Mesenchymal stem cell (in vitro differentiated cells and primary cell): ENCODE measurements at regions not wholly inside any gene's neighbourhood (a gene's known extent, or its start where the extent isn't known, plus 50 kb on each side); places are given as distances from the start of the nearest gene placed in this dataset.

ENCODE experiments used
- DNase-seq: peaks from one replicate; pipeline ENCODE4 v3.0.0-alpha.2; 2013
- H2AFZ ChIP-seq: one replicate; pipeline ENCODE4 v1.6.1; 2013; ENCODE audit warnings: low read depth, mild to moderate bottlenecking, control low read depth, inconsistent platforms, low read length, moderate library complexity
- H2AK5ac ChIP-seq: 2 replicates; pipeline ENCODE4 v1.6.1; 2013; ENCODE audit warnings: low read length, moderate library complexity, mild to moderate bottlenecking, inconsistent platforms; ENCODE audit not compliant: severe bottlenecking
- H2BK120ac ChIP-seq: one replicate; pipeline ENCODE4 v1.6.1; 2013; ENCODE audit warnings: low read depth, mild to moderate bottlenecking, inconsistent platforms, low read length, moderate library complexity
- H2BK12ac ChIP-seq, 2 experiments: one replicate each; pipeline ENCODE4 v1.6.1; 2013; ENCODE audit warnings: inconsistent platforms in 2 of 2, low read length in 2 of 2, mild to moderate bottlenecking in 2 of 2, moderate library complexity in 2 of 2, control low read depth in 1 of 2
- H2BK15ac ChIP-seq: one replicate; pipeline ENCODE4 v1.6.1; 2013; ENCODE audit warnings: mild to moderate bottlenecking, low read depth, inconsistent platforms; ENCODE audit not compliant: poor library complexity, severe bottlenecking
- H2BK5ac ChIP-seq: 2 replicates; pipeline ENCODE4 v1.6.1; 2013; ENCODE audit warnings: low read depth, mild to moderate bottlenecking, low read length, control low read depth, inconsistent platforms; ENCODE audit not compliant: poor library complexity, severe bottlenecking
- H3K14ac ChIP-seq, 2 experiments: one replicate each; pipeline ENCODE4 v1.6.1; 2013; ENCODE audit warnings: inconsistent platforms in 2 of 2, low read length in 2 of 2, control low read depth in 1 of 2, mild to moderate bottlenecking in 1 of 2, moderate library complexity in 1 of 2
- H3K18ac ChIP-seq, 2 experiments: one replicate each; pipeline ENCODE4 v1.6.1; 2013; ENCODE audit warnings: inconsistent platforms in 2 of 2, low read length in 2 of 2, control low read depth in 1 of 2, low read depth in 1 of 2, mild to moderate bottlenecking in 1 of 2
- H3K23ac ChIP-seq, 2 experiments: one replicate each; pipeline ENCODE4 v1.6.1; 2013; ENCODE audit warnings: inconsistent platforms in 2 of 2, low read length in 2 of 2, mild to moderate bottlenecking in 2 of 2, moderate library complexity in 2 of 2, control low read depth in 1 of 2
- H3K27ac ChIP-seq: 2 replicates; pipeline ENCODE4 v1.5.1; 2013; ENCODE audit warnings: mild to moderate bottlenecking, moderate library complexity, low read length, control low read depth, inconsistent platforms; ENCODE audit not compliant: poor library complexity, severe bottlenecking
- H3K27me3 ChIP-seq, 2 experiments: 2 replicates each; pipeline versions ENCODE4 v1.6.1 to v1.7.0; 2013; ENCODE audit warnings: low read length in 2 of 2, mild to moderate bottlenecking in 2 of 2, moderate library complexity in 2 of 2, control low read depth in 1 of 2, inconsistent platforms in 1 of 2; ENCODE audit not compliant: control insufficient read depth in 1 of 2, insufficient read depth in 1 of 2
- H3K36me3 ChIP-seq, 2 experiments: 2 replicates each; pipeline versions ENCODE4 v1.6.1 to v1.7.0; 2013; ENCODE audit warnings: low read length in 2 of 2, control low read depth in 1 of 2, inconsistent platforms in 1 of 2, low read depth in 1 of 2, mild to moderate bottlenecking in 1 of 2; ENCODE audit not compliant: insufficient read depth in 2 of 2, control insufficient read depth in 1 of 2
- H3K4ac ChIP-seq, 2 experiments: one replicate each; pipeline ENCODE4 v1.6.1; 2013; ENCODE audit warnings: inconsistent platforms in 2 of 2, low read length in 2 of 2, mild to moderate bottlenecking in 2 of 2, moderate library complexity in 2 of 2, control low read depth in 1 of 2, low read depth in 1 of 2
- H3K4me1 ChIP-seq: 2 replicates; pipeline ENCODE4 v1.6.1; 2013; ENCODE audit warnings: low read depth, low read length, control low read depth; ENCODE audit not compliant: control insufficient read depth, insufficient read depth
- H3K4me2 ChIP-seq: 2 replicates; pipeline ENCODE4 v1.6.1; 2013; ENCODE audit warnings: low read length, mild to moderate bottlenecking, inconsistent platforms; ENCODE audit not compliant: poor library complexity, severe bottlenecking
- H3K4me3 ChIP-seq, 2 experiments: 2 replicates each; pipeline versions ENCODE4 v1.5.1 to v1.7.0; 2013; ENCODE audit warnings: low read length in 2 of 2, mild to moderate bottlenecking in 2 of 2, control low read depth in 1 of 2, low read depth in 1 of 2; ENCODE audit not compliant: insufficient read depth in 1 of 2
- H3K79me1 ChIP-seq: replicated peaks from 2 replicates; pipeline ENCODE4 v1.6.1; 2013; ENCODE audit warnings: mild to moderate bottlenecking, control low read depth, low read length, inconsistent platforms; ENCODE audit not compliant: poor library complexity, severe bottlenecking
- H3K9ac ChIP-seq: 2 replicates; pipeline ENCODE4 v1.7.0; 2013; ENCODE audit warnings: mild to moderate bottlenecking, low read length, moderate library complexity
- H3K9me3 ChIP-seq: 2 replicates; pipeline ENCODE4 v1.7.0; 2013; ENCODE audit warnings: mild to moderate bottlenecking, low read length; ENCODE audit not compliant: control insufficient read depth
- H4K8ac ChIP-seq: one replicate; pipeline ENCODE4 v1.6.1; 2013; ENCODE audit warnings: inconsistent platforms, mild to moderate bottlenecking, low read length, moderate library complexity
- H4K91ac ChIP-seq: one replicate; pipeline ENCODE4 v1.6.1; 2013; ENCODE audit warnings: mild to moderate bottlenecking, low read length, inconsistent platforms
- WGBS: methylation state at CpG from one replicate; pipeline ENCODE4 v1.1.7; 2013; ENCODE audit warnings: mixed read lengths; 5-methylcytosine and 5-hydroxymethylcytosine counted together

DNA sequence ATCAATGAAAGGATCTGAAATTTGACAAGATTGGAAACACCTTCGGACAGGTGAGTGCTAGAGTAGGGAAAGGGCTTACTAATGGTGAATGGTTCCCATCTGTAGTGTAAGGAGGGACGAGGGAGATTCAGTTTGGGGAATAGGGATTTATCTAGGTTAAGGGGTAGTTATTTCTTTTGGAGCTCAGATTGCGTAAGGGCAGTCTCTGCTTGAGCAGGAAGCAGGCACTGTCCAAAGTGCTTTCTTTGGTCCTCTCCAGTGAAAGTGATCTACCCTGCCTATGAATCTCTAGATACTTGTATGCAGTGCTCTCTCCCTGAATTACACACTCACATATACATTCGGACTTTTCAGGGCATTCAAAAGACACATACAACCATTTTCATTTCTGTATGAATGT lies 272.9 kb upstream of the FIGN start:
- Histone ChIP-seq H2BK12ac (no peak overlapping the region), H2AFZ (no peak overlapping the region), H3K27me3 (no peaks in the 10 kb centered on the region), H4K91ac (no peak overlapping the region), H2BK5ac (no peak overlapping the region), H3K4ac (no peak overlapping the region), H2BK120ac (no peak overlapping the region), H3K4me1 (no peaks in the 10 kb centered on the region), H3K23ac (no peak overlapping the region), H3K14ac (no peak overlapping the region), H3K9me3 (no peaks in the 10 kb centered on the region), H3K18ac (no peak overlapping the region), H3K9ac (no peak overlapping the region), H4K8ac (no peak overlapping the region), H3K4me2 (no peak overlapping the region), H3K27ac (no peak overlapping the region), H3K79me1 (no peaks in the 10 kb centered on the region), H3K36me3 (no peaks in the 10 kb centered on the region), H3K4me3 (no peak overlapping the region), H2AK5ac (peak overlapping the region; percentile 35), H2BK15ac (no peak overlapping the region)
- 84% methylated on average over 4 of the region's 4 CpGs for WGBS
- no peak for DNase-seq

DNA sequence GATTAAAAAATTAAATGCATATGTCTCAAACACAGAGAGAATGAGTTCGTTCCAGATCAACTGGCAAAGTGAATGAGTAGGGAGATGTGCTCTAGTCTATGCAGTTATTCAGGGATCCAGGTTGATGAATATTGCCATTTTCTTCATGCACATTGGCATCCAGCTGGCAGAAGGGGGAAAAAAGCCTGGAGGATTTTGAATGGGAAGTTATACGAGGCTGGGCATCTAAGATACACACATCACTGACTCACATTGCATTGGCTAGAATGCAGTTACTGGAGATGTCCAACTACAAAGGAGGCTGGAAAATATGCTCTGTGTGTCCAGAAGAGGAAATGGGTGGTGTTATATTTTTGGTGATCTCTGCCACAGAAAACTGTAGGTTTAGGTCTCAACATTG lies 270.9 kb upstream of the FIGN start:
- no peak overlapping the region for H4K8ac ChIP-seq

DNA sequence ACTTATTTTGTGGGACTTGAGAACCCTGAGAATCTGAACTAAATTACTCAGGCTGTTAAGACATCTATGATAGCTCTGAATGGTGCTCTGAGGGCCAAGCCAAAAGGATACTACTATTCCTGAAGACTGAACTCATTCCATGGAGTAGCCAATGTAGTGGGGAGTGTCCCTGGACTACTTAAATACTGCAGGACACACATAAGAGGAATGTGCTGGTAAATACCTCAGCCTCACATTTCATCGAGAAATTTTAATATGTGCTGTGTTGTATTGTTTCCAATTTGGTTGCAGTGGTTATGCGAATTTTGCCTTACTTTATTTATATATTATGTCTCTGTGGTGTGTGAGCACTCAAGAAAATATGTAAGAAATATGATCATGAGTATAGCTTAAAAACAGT lies 264.4 kb upstream of the FIGN start:
- Histone ChIP-seq H2BK12ac (no peak overlapping the region), H3K4me1 (no peaks in the 10 kb centered on the region), H3K4me3 (no peak overlapping the region), H3K23ac (no peak overlapping the region), H2AFZ (no peak overlapping the region), H3K4ac (no peak overlapping the region), H2BK15ac (no peak overlapping the region), H2AK5ac (no peak overlapping the region), H3K27me3 (no peaks in the 10 kb centered on the region), H4K91ac (no peak overlapping the region), H3K4me2 (no peak overlapping the region), H4K8ac (no peak overlapping the region), H3K79me1 (no peaks in the 10 kb centered on the region), H2BK120ac (no peak overlapping the region), H3K27ac (no peak overlapping the region), H2BK5ac (no peak overlapping the region), H3K36me3 (no peaks in the 10 kb centered on the region), H3K9me3 (no peaks in the 10 kb centered on the region), H3K14ac (no peak overlapping the region), H3K9ac (no peak overlapping the region), H3K18ac (no peak overlapping the region)
- DNase-seq = no peak
- 83% methylated on average over 2 of the region's 2 CpGs for WGBS

More for the DNA sequence above, 270.9 kb upstream of the FIGN start:
- H3K4me3 ChIP-seq = no peak overlapping the region
- no peaks in the 10 kb centered on the region for H3K9me3 ChIP-seq
- H2AFZ ChIP-seq = no peak overlapping the region
- 85% methylated on average over 1 of the region's 2 CpGs for WGBS
- H2BK120ac ChIP-seq = no peak overlapping the region
- DNase-seq = no peak
- H3K4me2 ChIP-seq = no peak overlapping the region
- H3K79me1 ChIP-seq = no peaks in the 10 kb centered on the region
- H3K23ac ChIP-seq = no peak overlapping the region
- H3K36me3 ChIP-seq = no peaks in the 10 kb centered on the region
- H2AK5ac ChIP-seq = no peak overlapping the region
- H3K14ac ChIP-seq = no peak overlapping the region
- H3K27ac ChIP-seq = no peak overlapping the region
- no peak overlapping the region for H2BK5ac ChIP-seq
- no peak overlapping the region for H2BK15ac ChIP-seq
- H3K9ac ChIP-seq = no peak overlapping the region
- no peak overlapping the region for H4K91ac ChIP-seq
- H3K27me3 ChIP-seq = no peaks in the 10 kb centered on the region
- no peak overlapping the region for H2BK12ac ChIP-seq
- no peak overlapping the region for H3K4ac ChIP-seq
- no peaks in the 10 kb centered on the region for H3K4me1 ChIP-seq
- H3K18ac ChIP-seq = no peak overlapping the region

DNA sequence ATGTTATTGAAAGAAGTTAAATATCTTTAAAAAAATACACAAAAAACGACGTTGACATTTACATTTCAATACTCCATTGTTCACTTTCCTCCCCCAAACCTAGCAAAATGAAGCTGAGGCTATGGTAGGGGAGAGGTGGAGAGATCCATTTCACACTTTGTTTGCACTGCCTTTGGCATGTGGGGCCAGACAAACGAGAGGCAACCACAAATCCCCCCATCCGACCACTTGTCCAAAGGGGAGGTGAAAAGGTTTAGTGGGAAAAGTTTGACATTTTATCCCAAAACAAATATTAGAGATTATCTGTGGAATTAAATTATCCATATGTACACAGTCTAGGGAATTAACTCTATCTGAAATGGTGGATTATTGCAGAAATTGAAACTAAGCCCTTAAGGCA lies 261.7 kb upstream of the FIGN start:
- no CpG with 5 or more reads among the region's 4 CpGs for WGBS
- Histone ChIP-seq H2BK120ac (no peak overlapping the region), H3K18ac (no peak overlapping the region)

More for the DNA sequence above, 261.7 kb upstream of the FIGN start:
- Histone ChIP-seq H3K79me1 (no peaks in the 10 kb centered on the region), H2AK5ac (no peak overlapping the region), H3K9ac (no peak overlapping the region), H3K4me2 (no peak overlapping the region), H2BK15ac (no peak overlapping the region), H3K4ac (no peak overlapping the region), H2BK12ac (no peak overlapping the region), H3K9me3 (no peaks in the 10 kb centered on the region), H3K4me1 (no peaks in the 10 kb centered on the region), H3K4me3 (no peak overlapping the region), H3K23ac (no peak overlapping the region), H3K36me3 (no peaks in the 10 kb centered on the region), H4K8ac (no peak overlapping the region), H3K27me3 (no peaks in the 10 kb centered on the region), H2AFZ (no peak overlapping the region), H3K27ac (no peak overlapping the region), H2BK5ac (no peak overlapping the region), H4K91ac (no peak overlapping the region), H3K14ac (no peak overlapping the region)
- DNase-seq = no peak
